ENCODE measurements at regions not wholly inside any gene's neighbourhood (a gene's known extent, or its start where the extent isn't known, plus 50 kb on each side); places are given as distances from the start of the nearest gene placed in this dataset.
A peak's percentile ranks its signal among the peaks of the same experiment; 100 is the strongest.

GRCh38 chr2:9690716-9691498 lies 60.1 kb upstream of the YWHAQ start:
- H3K4me1 ChIP-seq (ENCODE audit: low read length): no peaks in the 10 kb centered on the region
- no peak overlapping the region for H3K9ac ChIP-seq (ENCODE audit: low read length)
- H3K36me3 ChIP-seq (replicated peaks; ENCODE audit: low read depth, low read length): no peaks in the 10 kb centered on the region
- H3K9me3 ChIP-seq (ENCODE audit: insufficient read depth, low read length): no peaks in the 10 kb centered on the region
- H3K4me3 ChIP-seq (ENCODE audit: low read length): no peak overlapping the region
- no peaks in the 10 kb centered on the region for H3K79me2 ChIP-seq (ENCODE audit: low read length)
- H3K27ac ChIP-seq (ENCODE audit: low read length): no peak overlapping the region
- H2AFZ ChIP-seq (ENCODE audit: low read depth, low read length): no peak overlapping the region
- H3K27me3 ChIP-seq (ENCODE audit: low read depth, low read length): no peaks in the 10 kb centered on the region
- no peak for TF ChIP-seq EZH2phosphoT487 (IDR thresholded peaks at IDR 0.05; ENCODE audit: low read depth)
- TF ChIP-seq CTCF (IDR thresholded peaks at IDR 0.05; ENCODE audit: low read depth, low read length): no peak
- no peaks in the 10 kb centered on the region for H4K20me1 ChIP-seq (ENCODE audit: insufficient read depth, low read length)
- H3K4me2 ChIP-seq (ENCODE audit: low read length): no peak overlapping the region

GRCh38 chr2:9692456-9693195 lies 61.8 kb upstream of the YWHAQ start:
- Histone ChIP-seq H3K36me3 (replicated peaks; ENCODE audit: low read depth, low read length) (no peaks in the 10 kb centered on the region), H3K27ac (ENCODE audit: low read length) (no peak overlapping the region), H3K4me2 (ENCODE audit: low read length) (peak overlapping the region; percentile 25), H3K9ac (ENCODE audit: low read length) (no peak overlapping the region), H3K79me2 (ENCODE audit: low read length) (no peaks in the 10 kb centered on the region), H3K4me1 (ENCODE audit: low read length) (no peaks in the 10 kb centered on the region), H2AFZ (ENCODE audit: low read depth, low read length) (no peak overlapping the region), H4K20me1 (ENCODE audit: insufficient read depth, low read length) (no peaks in the 10 kb centered on the region), H3K9me3 (ENCODE audit: insufficient read depth, low read length) (no peaks in the 10 kb centered on the region), H3K4me3 (ENCODE audit: low read length) (no peak overlapping the region), H3K27me3 (ENCODE audit: low read depth, low read length) (no peaks in the 10 kb centered on the region; the same call in 1 of the 2 replicates)
- no peak for TF ChIP-seq EZH2phosphoT487 (IDR thresholded peaks at IDR 0.05; ENCODE audit: low read depth)
- TF ChIP-seq CTCF (IDR thresholded peaks at IDR 0.05; ENCODE audit: low read depth, low read length): no peak

- Histone ChIP-seq H3K4me2 (ENCODE audit: low read length) (peak overlapping the region; percentile 25; the same call in 1 of the 2 replicates), H2AFZ (ENCODE audit: low read depth, low read length) (no peak overlapping the region), H3K79me2 (ENCODE audit: low read length) (no peaks in the 10 kb centered on the region), H4K20me1 (ENCODE audit: insufficient read depth, low read length) (no peaks in the 10 kb centered on the region), H3K27me3 (ENCODE audit: low read depth, low read length) (no peaks in the 10 kb centered on the region; the same call in 1 of the 2 replicates), H3K4me3 (ENCODE audit: low read length) (no peak overlapping the region), H3K36me3 (replicated peaks; ENCODE audit: low read depth, low read length) (no peaks in the 10 kb centered on the region), H3K4me1 (ENCODE audit: low read length) (no peaks in the 10 kb centered on the region), H3K9ac (ENCODE audit: low read length) (no peak overlapping the region), H3K27ac (ENCODE audit: low read length) (no peak overlapping the region), H3K9me3 (ENCODE audit: insufficient read depth, low read length) (no peaks in the 10 kb centered on the region)
- TF ChIP-seq CTCF (IDR thresholded peaks at IDR 0.05; ENCODE audit: low read depth, low read length): no peak
- TF ChIP-seq EZH2phosphoT487 (IDR thresholded peaks at IDR 0.05; ENCODE audit: low read depth): no peak
Measured at GRCh38 chr2:9693196-9693491, 62.3 kb upstream of the YWHAQ start.

GRCh38 chr2:9693646-9694045 lies 62.8 kb upstream of the YWHAQ start:
- no peak overlapping the region for H2AFZ ChIP-seq (ENCODE audit: low read depth, low read length)
- no peaks in the 10 kb centered on the region for H3K36me3 ChIP-seq (replicated peaks; ENCODE audit: low read depth, low read length)
- no peak overlapping the region for H3K4me2 ChIP-seq (ENCODE audit: low read length)
- H4K20me1 ChIP-seq (ENCODE audit: insufficient read depth, low read length): no peaks in the 10 kb centered on the region
- H3K4me1 ChIP-seq (ENCODE audit: low read length): no peaks in the 10 kb centered on the region
- H3K9ac ChIP-seq (ENCODE audit: low read length): no peak overlapping the region
- H3K79me2 ChIP-seq (ENCODE audit: low read length): no peaks in the 10 kb centered on the region
- H3K9me3 ChIP-seq (ENCODE audit: insufficient read depth, low read length): no peaks in the 10 kb centered on the region
- no peak overlapping the region for H3K4me3 ChIP-seq (ENCODE audit: low read length)
- TF ChIP-seq CTCF (IDR thresholded peaks at IDR 0.05; ENCODE audit: low read depth, low read length) (no peak), EZH2phosphoT487 (IDR thresholded peaks at IDR 0.05; ENCODE audit: low read depth) (no peak)
- no peak overlapping the region for H3K27ac ChIP-seq (ENCODE audit: low read length)
- no peaks in the 10 kb centered on the region; the same call in 1 of the 2 replicates for H3K27me3 ChIP-seq (ENCODE audit: low read depth, low read length)
